Left lung (tissue), 4 donors: ENCODE measurements at regions not wholly inside any gene's neighbourhood (a gene's known extent, or its start where the extent isn't known, plus 50 kb on each side); places are given as distances from the start of the nearest gene placed in this dataset.

ENCODE experiments used
- ATAC-seq: fragments of 200-7000 bp; cut with Tn5 transposase; one replicate; pipeline ENCODE4 v1.9.1; 2020; ENCODE audit warnings: moderate library complexity
- DNase-seq, 4 donors: peaks; one replicate each; pipeline ENCODE4 v3.0.0-alpha.2; 2013 to 2020
- H3K27ac ChIP-seq, 2 donors: fragments of 200-600 bp; sonication (generic) in 1 of 2; one replicate each; pipeline versions ENCODE4 v1.5.0 to v1.8.0; 2020 to 2021
- H3K27me3 ChIP-seq, 2 donors: fragments of 200-600 bp; sonication (generic) in 1 of 2; one replicate each; pipeline versions ENCODE4 v1.5.0 to v1.8.0; 2020 to 2021
- H3K36me3 ChIP-seq, 2 donors: fragments of 200-600 bp; sonication (generic) in 1 of 2; one replicate each; pipeline versions ENCODE4 v1.5.0 to v1.8.0; 2020 to 2021
- H3K4me1 ChIP-seq, 2 donors: fragments of 200-600 bp; one replicate each; pipeline ENCODE4 v1.8.0; 2021
- H3K4me3 ChIP-seq, 2 donors: fragments of 200-600 bp; sonication (generic) in 1 of 2; one replicate each; pipeline versions ENCODE4 v1.5.0 to v1.8.0; 2020 to 2021; ENCODE audit warnings: mild to moderate bottlenecking in 1 of 2
- H3K9me3 ChIP-seq, 2 donors: fragments of 200-600 bp; sonication (generic) in 1 of 2; one replicate each; pipeline versions ENCODE4 v1.5.0 to v1.8.0; 2020 to 2021
- CTCF ChIP-seq, 2 donors: fragments of 200-600 bp; sonication (generic) in 1 of 2; IDR thresholded peaks; one replicate each; pipeline versions ENCODE4 v1.5.0 to v1.8.0; 2021; ENCODE audit warnings: antibody characterized with exemption in 2 of 2
- intact Hi-C, 2 donors: fragments of 100-400 bp; cut with DNase I; formaldehyde crosslinking; loops; one replicate each; pipeline versions ENCODE4 v1.11.2 to v1.14.2; 2022
- donor health status: DM: no; HTN: yes; CAD: no.
- donor health status: DM: no; HTN: no; CAD: no.

GRCh38 chr5:124996023-124996763 lies 249.8 kb upstream of the ZNF608 start:
- TF ChIP-seq CTCF (IDR thresholded peaks at IDR 0.05), result no peak
- intact Hi-C loops, result no loop called here
- H3K36me3 ChIP-seq, result no peaks in the 10 kb centered on the region
- no peak for DNase-seq
- H3K4me3 ChIP-seq, result no peak overlapping the region
- H3K27me3 ChIP-seq, result no peaks in the 10 kb centered on the region
- ATAC-seq, result no peak
- H3K27ac ChIP-seq, result no peak overlapping the region
- no peaks in the 10 kb centered on the region for H3K9me3 ChIP-seq
- H3K4me1 ChIP-seq, result no peaks in the 10 kb centered on the region

- no peak for DNase-seq
These were observed 250.3 kb upstream of the ZNF608 start for GRCh38 chr5:124996764-124997077.

GRCh38 chr5:124997186-124997893 lies 250.9 kb upstream of the ZNF608 start:
- Histone ChIP-seq H3K4me1 (no peaks in the 10 kb centered on the region), H3K9me3 (no peaks in the 10 kb centered on the region), H3K27ac (no peak overlapping the region), H3K27me3 (no peaks in the 10 kb centered on the region), H3K4me3 (no peak overlapping the region), H3K36me3 (no peaks in the 10 kb centered on the region)
- no peak for DNase-seq
- intact Hi-C loops, result no loop called here
- no peak for ATAC-seq
- TF ChIP-seq CTCF (IDR thresholded peaks at IDR 0.05), result no peak

More at GRCh38 chr5:124996764-124997077, 250.3 kb upstream of the ZNF608 start:
- no peaks in the 10 kb centered on the region for H3K9me3 ChIP-seq
- no peak for TF ChIP-seq CTCF (IDR thresholded peaks at IDR 0.05)
- no peak for ATAC-seq
- intact Hi-C loops, result no loop called here
- H3K27ac ChIP-seq, result no peak overlapping the region
- no peaks in the 10 kb centered on the region for H3K36me3 ChIP-seq
- no peaks in the 10 kb centered on the region for H3K27me3 ChIP-seq
- H3K4me1 ChIP-seq, result no peaks in the 10 kb centered on the region
- H3K4me3 ChIP-seq, result no peak overlapping the region

- no peak for TF ChIP-seq CTCF (IDR thresholded peaks at IDR 0.05)
- H3K36me3 ChIP-seq, result no peaks in the 10 kb centered on the region
- H3K4me1 ChIP-seq, result no peaks in the 10 kb centered on the region
- intact Hi-C loops, result no loop called here
- no peaks in the 10 kb centered on the region for H3K9me3 ChIP-seq
- ATAC-seq (no peak), DNase-seq (no peak)
- H3K27me3 ChIP-seq, result no peaks in the 10 kb centered on the region
- H3K27ac ChIP-seq, result no peak overlapping the region
- no peak overlapping the region for H3K4me3 ChIP-seq
These were observed 252.1 kb upstream of the ZNF608 start for GRCh38 chr5:124998520-124998919.

- intact Hi-C loops, result no loop called here
- no peaks in the 10 kb centered on the region for H3K27me3 ChIP-seq
- H3K9me3 ChIP-seq, result no peaks in the 10 kb centered on the region
- DNase-seq (no peak), ATAC-seq (no peak)
- no peak overlapping the region for H3K4me3 ChIP-seq
- no peak overlapping the region for H3K27ac ChIP-seq
- peaks cover 0 to 11% of the 10 kb centered on the region in 2 donors for H3K4me1 ChIP-seq
- no peak for TF ChIP-seq CTCF (IDR thresholded peaks at IDR 0.05)
- no peaks in the 10 kb centered on the region for H3K36me3 ChIP-seq
These were observed 256.5 kb upstream of the ZNF608 start for GRCh38 chr5:125002727-125003598.
